GM12875 (cell line): ENCODE measurements at regions not wholly inside any gene's neighbourhood (a gene's known extent, or its start where the extent isn't known, plus 50 kb on each side); places are given as distances from the start of the nearest gene placed in this dataset.

Experiments
- H3K4me3 ChIP-seq: one replicate; pipeline ENCODE4 v1.5.1; 2011; ENCODE audit warnings: low read depth, low read length, control low read depth
- TF ChIP-seq, protein P1 (sequence below): IDR thresholded peaks from 2 replicates; pipeline ENCODE4 v1.5.1; 2011; ENCODE audit warnings: low read depth, mild to moderate bottlenecking, control low read depth, inconsistent platforms, low read length, moderate library complexity, borderline replicate concordance; ENCODE audit not compliant: insufficient read depth

DNA sequence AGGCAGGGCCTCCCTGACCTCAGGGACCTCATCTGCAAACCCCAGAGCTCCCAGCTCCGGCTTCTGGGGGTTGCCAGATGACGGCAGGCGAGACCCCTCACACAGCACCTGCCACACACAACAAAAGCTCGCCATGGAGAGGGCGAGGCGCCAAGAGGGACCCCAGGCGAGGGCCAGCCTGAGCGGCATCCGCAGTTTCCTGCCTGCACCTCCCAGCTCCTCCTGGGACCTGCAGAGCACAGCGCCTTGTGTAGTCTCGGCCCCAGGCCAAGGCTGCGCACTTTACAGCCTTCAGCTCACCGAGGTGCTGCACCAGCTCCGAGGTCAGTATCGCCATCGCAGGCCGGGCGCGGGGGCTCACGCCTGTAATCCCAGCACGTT, 82.4 kb upstream of the ADAMTS2 start:
- TF ChIP-seq, protein P1, sequence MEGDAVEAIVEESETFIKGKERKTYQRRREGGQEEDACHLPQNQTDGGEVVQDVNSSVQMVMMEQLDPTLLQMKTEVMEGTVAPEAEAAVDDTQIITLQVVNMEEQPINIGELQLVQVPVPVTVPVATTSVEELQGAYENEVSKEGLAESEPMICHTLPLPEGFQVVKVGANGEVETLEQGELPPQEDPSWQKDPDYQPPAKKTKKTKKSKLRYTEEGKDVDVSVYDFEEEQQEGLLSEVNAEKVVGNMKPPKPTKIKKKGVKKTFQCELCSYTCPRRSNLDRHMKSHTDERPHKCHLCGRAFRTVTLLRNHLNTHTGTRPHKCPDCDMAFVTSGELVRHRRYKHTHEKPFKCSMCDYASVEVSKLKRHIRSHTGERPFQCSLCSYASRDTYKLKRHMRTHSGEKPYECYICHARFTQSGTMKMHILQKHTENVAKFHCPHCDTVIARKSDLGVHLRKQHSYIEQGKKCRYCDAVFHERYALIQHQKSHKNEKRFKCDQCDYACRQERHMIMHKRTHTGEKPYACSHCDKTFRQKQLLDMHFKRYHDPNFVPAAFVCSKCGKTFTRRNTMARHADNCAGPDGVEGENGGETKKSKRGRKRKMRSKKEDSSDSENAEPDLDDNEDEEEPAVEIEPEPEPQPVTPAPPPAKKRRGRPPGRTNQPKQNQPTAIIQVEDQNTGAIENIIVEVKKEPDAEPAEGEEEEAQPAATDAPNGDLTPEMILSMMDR: no peak
- H3K4me3 ChIP-seq: no peak overlapping the region

- H3K4me3 ChIP-seq: no peak overlapping the region
- TF ChIP-seq, protein P1: no peak
These were observed 81.9 kb upstream of the ADAMTS2 start for GRCh38 chr5:179427032-179427675.

DNA sequence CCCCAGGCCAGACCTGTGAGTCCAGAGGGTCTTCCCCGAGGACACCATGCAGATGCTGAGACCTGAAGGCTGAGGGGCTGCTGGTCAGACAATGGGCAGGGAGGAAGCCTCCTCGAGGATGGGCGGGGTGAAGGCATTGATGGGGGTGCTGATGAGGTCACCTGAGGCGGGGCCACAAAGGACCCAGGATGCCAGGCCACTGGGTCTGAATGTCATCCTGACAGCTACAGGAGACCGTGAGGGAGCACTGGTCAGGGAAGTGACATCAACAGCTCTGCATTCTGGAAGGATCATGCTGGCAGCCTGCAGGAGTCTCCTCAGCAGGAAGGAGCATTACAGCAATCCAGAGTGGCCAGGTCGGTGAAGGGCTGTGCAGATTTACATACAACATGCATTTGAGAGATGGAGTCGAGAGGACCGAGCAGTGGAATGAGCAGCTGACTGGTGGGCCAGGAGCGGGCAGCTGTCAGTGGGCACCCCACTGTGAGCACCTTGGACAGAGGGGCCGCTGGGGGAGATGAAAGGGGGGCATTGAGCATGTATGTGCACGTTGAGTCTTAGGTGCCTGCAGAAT, 77.7 kb upstream of the ADAMTS2 start:
- no peak overlapping the region for H3K4me3 ChIP-seq
- TF ChIP-seq, protein P1: no peak

GRCh38 chr5:179422213-179422855, 77.1 kb upstream of the ADAMTS2 start:
- TF ChIP-seq, protein P1: no peak
- H3K4me3 ChIP-seq: no peak overlapping the region

DNA sequence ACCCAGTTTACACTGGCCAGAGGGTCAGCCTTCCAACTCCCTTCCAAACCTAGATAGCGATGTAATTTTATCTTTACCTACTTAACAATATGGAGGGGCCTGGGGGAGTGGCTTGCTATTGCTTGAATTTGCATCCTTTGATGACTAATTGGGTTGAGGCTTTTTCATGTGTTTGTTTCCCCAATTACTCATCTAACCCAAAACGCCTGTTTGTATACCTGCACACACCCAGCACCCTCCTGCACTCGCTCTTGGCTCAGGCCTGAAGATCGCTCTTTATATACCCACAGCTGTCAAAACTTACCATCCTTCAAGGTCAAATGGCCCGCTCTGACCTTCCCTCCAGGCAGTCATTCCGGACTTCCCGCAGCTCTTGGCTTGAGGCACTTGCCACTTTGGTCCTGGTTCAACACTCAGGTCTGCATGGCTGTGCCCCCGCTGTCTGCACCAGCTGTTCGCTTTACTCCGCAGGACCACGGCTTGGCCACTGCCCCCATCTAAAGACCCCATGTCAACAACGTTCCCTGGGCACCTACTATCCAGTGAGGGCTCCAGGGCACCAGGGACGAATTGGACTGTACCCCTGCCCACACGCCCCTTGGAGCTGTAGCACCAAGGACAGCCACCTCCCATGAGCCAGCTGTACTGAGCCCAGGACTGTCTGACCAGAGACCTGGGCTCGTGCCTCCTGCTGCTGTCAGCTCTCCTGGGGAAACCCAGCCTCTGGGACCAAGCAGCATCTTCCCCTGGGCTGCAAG, 76.1 kb upstream of the ADAMTS2 start:
- no peak overlapping the region for H3K4me3 ChIP-seq
- TF ChIP-seq, protein P1: no peak

DNA sequence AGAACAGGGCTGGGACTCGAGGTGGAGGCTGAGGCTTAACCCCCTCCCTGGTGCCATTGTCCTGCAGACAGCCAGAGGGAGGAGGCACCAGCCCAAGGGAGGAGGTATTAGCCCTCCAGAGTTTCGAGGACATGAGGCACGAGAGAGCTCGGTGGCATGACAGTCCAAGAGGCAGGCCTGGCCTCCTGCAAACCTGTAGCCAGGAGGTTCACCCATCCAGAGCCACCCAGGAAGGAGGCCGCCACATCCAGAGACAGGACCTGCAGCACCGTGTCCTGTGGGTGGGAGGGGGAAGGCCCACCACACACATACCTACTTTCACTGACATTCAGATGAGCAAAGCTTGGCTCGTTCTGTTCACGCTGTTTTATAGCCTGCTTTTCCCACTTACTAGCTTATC, 75.2 kb upstream of the ADAMTS2 start:
- H3K4me3 ChIP-seq: no peak overlapping the region
- TF ChIP-seq, protein P1: no peak
